GM21515 (cell line): ENCODE measurements at regions not wholly inside any gene's neighbourhood (a gene's known extent, or its start where the extent isn't known, plus 50 kb on each side); places are given as distances from the start of the nearest gene placed in this dataset.
"Not testable (repeated sequence)": the region's sequence is repeated elsewhere in the genome, so short reads cannot be mapped to it uniquely, and the experiment has no call there.

Experiments
- ATAC-seq: cut with Tn5 transposase; IDR thresholded peaks from one replicate; pipeline ENCODE4 v1.9.1; 2021; ENCODE audit not compliant: unreplicated experiment

DNA sequence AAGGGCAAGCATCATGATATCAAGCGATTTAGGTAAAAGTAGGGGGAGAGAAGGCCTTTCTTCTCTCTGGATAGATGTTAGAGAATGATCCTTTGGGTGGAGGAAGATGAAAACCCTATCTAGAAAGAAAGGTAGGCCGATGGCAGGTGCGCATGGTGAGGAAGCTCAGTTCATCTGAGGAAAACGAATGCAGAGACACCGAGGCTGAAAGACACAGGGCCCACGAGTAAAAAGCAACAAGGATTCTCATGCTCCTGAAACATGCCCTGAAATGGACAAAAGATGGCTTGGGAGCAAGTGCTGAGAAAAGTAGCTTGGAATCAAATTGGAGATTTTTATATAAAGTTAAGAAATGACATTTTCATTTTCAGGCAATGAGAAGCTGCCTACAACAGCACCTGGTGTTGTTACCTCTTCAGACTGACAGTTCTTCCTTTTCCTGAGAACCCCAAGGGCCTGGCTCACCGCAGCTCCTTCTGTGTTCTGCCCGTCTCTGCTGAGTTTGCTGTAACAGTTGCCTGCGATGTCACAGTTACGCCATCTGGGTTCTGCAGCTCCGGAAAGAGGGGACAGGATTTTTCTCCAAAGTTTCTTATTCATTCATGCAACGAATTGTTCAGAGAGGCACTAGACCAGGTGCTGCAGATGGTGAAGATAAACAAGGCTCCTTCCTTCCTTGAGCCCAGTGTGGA lies 402.0 kb upstream of the KLF6 start:
- ATAC-seq = no peak

DNA sequence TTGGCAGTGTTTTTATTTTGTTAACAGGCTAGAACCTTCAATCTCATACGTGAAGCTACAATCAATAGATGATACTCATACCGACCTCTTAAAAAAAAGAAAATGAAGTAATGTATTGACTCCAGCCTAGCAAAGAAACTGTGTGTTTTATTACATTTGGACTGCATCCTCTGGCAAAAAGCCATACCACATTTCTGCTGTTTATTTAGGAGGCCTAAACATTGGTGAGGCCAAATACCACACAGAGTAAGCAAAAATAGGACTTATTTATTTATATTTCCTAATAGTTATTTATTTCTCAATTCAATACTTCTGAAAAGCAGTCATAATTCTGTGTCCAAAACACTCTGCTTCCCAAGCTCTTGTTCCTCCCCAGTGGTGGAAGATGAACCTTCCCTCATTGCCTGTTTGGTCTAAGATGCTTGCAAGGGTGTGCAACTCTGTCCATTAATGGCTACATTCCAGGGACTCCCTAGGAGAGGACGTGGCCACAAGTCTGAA lies 398.8 kb upstream of the KLF6 start:
- no peak for ATAC-seq

DNA sequence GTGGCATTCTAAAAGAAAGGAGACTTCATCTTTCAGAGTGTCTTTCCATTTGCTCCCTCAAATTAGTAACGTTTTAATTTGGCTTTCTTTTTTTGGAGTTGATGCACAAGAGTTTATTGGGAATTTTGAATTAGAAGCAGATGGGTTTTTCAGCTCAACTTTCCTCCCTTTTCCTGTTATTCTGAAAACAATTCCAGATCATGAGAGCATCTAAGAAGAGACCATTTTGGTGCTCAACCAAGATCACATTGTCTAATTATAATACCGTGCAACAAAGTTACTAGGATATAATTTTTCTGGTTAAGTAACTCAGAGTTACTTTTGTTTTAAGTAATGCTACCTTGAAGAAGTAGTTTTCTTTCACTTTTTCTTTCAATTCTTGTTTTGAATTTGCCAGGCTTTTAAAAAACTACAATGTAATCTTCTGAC lies 396.6 kb upstream of the KLF6 start:
- ATAC-seq = no peak

DNA sequence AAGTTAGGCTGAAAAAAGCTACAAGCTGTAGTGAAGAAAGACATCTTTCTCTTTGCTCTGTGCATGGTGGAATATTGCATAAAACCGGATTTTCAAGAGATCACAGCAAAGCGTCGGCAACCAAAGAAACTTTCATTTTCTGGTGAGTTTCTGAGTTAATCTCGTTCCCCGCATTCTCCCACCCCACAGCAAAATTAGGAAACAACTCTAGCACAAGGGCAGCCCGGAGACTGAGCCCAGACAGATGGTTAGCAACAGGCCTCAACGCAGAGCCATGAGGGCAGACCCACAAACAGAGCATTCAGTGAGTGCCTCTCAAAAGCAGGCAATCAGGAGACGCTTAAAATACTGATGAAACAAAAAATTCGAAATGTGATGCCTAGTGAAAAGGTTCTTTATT lies 396.1 kb upstream of the KLF6 start:
- ATAC-seq = no peak

DNA sequence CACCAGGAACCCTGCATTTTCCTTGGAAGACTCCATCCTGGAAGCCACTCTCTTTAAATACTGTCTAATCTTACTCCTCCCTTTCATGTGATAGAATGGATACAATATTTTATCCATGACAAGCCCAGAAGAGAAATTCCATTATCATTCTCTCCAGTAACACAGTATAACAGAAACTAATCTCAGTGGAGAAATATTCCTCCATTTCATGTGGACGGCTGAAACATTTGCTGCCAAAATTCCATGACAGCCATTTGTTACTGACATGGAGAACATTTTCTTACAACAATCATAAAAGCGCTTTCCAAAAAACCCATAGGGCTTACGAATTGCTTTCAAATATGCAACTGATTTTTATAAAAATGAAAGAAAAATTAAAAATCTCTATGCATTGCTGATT lies 392.8 kb upstream of the KLF6 start:
- no peak for ATAC-seq

DNA sequence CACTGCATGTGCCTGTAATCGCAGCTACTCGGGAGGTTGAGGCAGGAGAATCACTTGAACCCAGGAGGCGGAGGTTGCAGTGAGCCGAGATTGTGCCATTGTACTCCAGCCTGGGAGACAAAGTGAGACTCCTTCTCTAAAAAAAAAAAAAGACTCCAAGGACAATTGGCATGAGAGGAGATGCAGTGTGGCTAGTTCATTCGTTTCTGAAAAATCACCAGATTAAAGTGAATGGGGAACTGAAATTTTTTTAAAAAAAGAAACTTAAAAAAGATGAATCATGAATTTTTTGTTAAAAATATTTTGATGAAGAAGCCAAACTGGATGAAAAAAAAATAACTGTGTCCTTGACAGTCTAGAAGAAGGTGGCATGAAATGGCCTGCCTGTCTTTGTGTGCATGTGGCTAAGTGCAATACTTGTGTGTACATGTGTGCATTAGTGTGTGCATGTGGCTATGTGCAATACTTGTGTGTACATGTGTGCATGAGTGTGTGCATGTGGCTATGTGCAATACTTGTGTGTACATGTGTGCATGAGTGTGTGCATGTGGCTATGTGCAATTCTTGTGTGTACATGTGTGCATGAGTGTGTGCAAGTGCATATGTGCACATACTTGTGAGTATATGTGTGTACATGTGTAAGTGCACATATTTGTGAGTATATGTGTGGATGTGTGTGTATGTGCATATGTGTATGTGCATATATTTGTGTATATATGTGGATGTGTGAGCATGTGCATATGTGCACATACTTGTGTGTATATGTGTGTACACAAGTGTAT lies 391.7 kb upstream of the KLF6 start:
- no peak for ATAC-seq

DNA sequence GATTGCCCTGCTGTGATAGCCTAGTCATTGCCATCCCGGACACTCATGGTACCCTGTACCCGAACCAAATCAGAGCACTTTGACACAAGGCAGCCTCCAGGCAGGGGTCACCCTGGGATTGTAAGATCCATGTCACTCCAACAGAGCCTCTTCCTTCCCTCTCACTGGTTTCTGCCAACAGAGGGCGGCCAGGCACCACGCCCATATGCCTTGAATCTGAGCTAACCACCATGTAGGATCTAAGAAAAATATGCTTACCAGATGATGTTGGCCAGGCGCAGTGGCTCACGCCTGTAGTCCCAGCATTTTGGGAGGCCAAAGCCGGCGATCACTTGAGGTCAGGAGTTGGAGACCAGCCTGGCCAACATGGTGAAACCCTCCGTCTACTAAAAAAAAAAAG lies 389.2 kb upstream of the KLF6 start:
- ATAC-seq = no peak

DNA sequence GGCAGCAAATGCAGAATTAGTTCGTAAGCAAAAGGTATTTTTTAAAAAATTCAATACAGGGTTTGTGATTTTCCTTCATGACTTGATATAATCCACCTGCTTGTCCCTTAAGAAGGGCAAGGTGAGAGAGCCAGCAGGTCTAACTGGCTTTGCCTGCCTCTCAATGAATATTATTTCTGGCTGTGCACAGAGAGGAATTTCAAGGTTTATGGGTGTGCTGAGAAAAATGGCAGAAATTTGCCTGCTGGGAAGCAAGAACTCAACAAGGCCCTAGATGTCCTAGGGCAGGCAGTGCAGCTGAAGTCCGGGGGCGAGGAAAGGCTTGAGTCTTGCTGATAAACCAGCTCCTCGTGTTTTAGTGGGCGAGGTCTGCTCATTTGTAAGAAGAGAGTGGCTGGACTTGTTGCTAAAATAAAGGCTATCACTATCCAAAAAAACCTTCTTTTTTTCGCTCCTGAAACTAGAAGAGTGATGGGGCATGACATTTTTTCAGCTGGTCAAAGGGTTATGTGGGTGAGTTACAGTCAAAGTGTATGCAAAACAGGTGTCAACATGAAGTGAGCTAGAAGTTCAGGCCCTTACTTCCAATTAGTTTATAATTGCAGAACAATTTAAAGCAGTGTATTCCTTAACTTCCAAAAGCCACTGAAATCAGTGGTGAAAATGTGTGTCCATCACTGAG lies 385.8 kb upstream of the KLF6 start:
- ATAC-seq = no peak

DNA sequence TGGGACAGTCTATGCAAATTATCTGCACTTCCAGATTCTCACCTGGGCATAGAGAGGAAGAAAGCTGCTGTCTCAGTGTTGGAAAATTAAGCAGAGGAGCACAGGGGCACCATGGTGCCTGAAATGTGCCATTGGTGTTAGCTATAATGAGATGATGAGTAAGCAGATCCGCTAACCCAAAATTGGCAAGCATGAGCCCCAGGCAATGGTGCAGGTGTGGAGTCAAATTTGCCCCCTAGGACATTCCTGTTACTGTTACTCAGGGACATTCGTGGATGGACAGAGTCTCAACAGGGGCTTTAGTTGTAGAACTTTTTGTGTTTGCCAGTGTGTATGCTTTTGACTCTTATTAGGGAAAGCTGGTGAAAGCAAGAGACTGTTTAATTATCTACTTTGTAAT lies 385.2 kb upstream of the KLF6 start:
- ATAC-seq = no peak

DNA sequence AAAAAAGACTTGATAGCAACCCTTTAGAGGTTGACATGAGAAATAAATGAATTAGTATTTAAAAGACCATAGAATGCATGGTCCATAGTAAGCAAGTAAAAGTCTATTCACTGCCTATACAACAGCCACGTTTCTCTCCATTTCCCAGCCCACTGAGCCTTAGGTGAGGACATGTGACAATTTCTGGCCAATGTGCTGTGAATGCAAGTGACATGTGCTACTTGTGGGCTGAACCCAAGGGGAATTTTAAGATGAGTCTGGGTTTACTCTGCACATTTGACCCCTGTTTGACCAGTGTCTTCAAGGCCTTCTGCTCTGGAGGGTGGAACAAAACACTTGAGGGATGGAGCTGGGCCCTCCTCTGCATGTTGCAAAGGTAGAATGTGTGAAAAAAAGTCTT lies 384.4 kb upstream of the KLF6 start:
- ATAC-seq = no peak

DNA sequence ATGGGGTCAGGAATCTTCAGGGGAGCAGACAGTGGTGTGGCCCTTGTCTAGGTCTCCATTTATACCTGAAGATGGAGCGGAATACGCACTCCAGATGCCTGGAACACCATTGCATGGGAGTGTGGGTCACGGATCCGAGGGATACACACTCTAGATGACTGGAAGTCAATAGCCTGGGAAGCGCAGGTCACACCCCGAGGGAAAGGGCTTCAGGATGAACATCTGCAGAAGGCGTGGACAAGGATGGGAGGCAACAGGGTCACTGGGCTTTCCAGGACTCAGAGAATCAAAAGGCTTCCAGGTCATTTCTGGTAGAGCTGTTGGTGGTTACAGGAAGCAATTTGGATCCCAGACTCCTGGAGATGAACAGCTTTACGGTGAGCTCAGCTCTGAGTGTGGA lies 382.2 kb upstream of the KLF6 start:
- ATAC-seq = no peak

DNA sequence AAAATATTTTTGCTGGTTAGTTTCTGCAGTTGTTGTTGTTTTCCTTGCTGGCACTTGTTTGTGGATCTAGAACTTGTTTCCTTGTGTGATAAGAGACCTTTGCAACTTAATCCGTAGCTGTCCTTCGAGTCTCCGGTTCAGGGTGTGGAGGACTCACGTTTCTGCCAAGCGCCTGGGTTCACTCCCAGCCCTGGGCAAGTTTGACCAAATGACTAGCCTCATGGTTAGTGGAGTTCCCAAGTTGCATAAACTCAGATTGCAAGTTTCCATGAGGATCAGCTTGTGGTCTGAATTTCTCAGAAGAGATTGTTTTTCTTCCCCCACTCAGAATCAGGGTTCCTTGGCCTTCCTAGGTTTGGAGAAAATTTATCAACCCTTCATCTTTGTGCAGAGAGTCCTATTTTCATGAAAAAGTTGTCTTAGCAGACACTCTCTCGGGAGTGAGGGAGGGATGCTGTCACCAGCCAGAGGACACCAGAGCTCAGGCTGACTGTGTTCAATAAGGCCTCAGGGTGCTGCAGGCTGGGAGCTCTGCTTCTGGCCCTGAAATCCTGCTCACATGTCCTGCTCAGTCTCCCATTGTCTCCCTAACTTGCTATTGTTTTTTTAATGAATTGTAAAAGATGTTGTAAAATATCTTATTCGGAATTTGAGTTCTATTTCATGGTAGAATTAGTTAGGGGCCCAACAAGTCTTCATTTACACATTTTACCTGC lies 377.7 kb upstream of the KLF6 start:
- no peak for ATAC-seq

DNA sequence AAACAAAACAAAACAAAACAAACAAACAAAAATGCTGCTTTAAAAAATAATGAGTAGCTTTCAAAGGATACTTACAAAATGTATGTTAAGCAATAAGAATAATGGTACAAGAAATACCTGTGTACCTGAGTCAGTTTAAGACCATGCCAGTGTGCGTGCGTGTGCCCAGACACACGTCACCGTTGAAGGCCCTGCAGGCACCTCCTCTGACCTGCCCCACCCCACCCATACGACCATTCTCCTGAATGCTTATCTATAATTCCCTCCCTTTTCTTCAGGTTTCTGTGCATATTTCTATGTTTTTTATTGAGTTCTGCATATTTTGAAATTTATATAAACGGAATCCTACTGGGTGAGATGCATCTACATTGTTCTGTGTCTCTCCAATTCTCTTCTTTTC lies 374.2 kb upstream of the KLF6 start:
- no peak for ATAC-seq

DNA sequence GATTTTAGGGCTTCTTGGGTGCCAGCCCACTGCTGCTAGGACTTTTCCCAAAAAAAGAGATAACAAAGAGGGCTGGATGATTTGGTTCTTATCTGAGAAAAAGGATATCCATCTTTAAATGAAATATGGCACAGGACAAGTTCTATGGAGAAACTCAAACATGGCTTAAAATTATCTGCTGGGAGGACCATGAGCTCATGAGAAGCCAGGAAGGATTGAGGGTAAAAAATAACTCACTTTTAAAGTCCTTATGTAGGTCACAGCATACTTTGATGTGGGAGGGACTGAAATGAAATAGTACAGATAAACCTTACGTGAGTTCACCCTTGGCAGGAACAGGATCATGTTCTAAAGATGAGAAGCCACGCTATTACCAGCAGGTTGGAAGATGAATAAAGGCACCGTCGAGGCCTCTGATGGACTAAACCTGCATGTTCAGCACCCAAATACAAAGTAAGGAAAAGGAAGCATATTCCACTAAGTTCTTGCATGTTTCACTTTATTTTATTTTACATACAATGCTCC lies 369.2 kb upstream of the KLF6 start:
- ATAC-seq = no peak

DNA sequence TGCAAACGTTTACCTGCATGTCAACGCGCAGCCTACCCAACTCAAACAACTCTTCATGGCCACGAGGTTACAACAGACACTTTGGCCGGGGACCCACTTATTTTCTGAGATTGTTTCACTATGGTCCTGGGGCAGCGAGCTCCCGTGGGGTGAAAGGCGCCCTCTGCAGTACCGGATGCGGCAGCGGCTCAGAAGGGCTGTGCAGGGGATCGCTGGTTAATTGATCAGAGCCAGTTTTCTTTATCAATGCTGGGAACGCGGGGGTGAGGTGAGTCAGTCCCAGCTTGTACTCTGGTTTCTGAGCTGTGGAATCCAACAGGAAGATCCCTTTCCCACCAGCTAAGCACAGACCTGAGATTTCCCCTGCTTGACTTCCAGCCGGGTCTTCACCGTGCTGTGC lies 366.5 kb upstream of the KLF6 start:
- ATAC-seq = no peak

DNA sequence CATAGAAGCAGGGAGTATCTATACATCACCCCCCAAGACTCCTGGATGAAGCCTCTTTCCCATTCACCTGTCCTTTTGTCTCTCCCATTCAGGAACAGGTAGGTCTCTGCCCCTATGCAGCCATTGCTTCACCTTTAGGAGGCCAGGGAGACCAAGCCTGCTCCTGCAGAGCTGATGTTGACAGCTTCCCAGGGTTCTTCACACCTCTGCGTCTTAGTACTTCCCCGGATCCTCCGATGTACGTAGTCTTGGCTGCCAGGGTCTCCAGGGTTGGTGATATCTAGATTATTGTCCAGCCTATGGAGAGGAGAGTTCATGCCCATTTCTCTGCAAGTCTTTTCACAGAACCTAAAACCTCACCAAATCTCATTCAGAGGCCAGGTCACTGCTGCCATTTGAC lies 365.7 kb upstream of the KLF6 start:
- no peak for ATAC-seq

DNA sequence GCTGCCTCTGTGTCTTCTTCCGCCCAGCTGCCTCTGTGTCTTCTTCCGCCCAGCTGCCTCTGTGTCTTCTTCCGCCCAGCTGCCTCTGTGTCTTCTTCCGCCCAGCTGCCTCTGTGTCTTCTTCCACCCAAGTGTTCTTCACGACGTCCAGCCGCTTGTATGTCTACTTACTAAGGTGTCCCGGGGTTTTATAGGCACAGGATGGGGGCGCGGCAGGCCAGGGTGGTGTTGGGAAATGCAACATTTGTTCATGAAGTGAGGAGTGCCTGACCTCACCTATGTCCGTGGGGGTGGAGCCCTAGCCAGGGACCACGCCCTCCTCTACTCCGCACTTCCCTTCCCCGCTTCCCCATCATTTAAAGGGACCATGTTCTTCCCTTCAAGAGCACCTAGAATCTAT lies 364.5 kb upstream of the KLF6 start:
- not testable (repeated sequence) for ATAC-seq

DNA sequence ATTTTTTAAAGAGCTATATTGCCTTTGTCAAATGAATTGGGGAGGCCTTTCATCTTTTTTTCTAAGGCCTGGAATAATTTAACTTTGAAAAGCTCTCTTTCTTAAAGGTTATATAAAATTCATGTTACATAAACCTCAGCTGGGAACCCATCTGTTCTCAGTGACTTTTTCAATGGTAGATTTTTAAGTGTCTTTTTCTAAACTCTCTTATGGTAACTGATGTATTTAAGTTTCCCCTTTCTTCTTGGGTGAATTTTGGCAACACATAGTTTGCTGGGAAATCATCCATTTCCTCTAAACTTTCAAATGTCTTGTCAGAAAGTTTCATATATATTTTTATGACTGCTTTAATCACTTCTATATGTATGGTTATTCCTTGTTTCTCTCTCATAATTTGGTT lies 362.2 kb upstream of the KLF6 start:
- ATAC-seq = no peak

DNA sequence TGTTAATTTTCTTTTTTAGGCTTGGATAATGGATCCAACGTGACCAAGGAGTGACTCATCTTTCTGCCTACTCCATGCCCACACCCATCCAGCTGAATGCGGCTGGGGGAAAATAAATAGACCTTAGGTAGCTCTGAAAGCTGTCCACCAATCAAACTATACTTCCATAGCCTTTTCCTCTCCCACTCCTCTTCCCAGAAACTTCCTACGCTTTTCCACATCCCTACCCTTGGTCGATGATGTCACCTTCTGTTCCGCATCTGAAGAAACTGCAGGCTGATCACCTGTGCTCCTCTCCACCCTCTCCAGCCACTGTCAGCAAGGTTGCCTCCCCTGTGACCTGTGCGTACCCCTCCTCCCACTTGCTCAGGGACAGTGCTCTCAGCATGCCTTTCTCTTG lies 359.8 kb upstream of the KLF6 start:
- ATAC-seq = no peak

DNA sequence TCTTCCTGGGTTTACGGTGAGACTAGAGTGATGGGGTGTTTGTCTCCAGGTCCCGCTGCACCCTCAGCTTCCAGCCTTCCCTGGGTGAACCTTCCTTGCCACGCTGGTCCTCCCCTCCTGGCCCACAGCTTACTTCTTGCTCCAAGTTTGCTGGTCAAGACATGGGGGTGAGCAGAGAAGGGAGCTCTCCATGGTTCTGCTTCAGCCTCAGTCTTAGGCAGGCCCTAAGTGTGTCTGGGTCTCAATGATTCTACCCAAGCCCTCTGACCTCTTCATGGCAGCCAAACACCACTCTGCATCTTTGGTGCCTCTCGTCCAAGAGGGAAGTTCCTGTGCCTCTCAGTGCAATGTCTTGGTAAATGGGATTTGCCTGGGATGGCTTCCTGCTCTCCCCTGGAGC lies 356.5 kb upstream of the KLF6 start:
- no peak for ATAC-seq

DNA sequence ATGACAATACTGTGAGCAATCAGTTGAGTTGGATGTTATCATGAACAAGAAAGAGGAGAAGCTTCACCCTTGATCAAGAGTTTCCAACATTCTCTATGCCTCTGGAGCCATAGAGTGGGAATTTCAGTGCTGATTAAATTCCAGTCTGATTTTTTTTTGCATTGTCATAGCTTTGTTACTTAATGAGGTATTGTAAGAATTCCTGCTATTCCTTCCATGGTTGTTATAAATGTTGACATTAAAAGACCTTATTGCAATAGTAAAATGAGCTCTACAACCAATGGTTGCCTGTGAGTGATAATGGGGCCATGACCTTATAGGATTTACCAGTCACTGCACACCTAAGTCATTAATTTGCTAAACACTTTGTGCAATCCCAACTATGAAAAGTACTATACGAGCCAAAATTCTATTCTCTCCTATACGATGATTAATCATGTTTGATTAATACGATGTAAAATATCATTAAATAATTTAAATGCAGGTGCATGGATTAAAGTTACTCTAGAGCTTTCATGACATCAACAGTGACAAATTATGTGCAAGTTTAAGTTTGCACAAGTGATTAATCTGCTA lies 353.2 kb upstream of the KLF6 start:
- no peak for ATAC-seq
